Ammon's horn (tissue), 1 donor: ENCODE measurements at regions not wholly inside any gene's neighbourhood (a gene's known extent, or its start where the extent isn't known, plus 50 kb on each side); places are given as distances from the start of the nearest gene placed in this dataset.

Experiments used
- DNase-seq: peaks from one replicate; pipeline ENCODE4 v3.0.0-alpha.2; 2016; ENCODE audit warnings: low spot score

DNA sequence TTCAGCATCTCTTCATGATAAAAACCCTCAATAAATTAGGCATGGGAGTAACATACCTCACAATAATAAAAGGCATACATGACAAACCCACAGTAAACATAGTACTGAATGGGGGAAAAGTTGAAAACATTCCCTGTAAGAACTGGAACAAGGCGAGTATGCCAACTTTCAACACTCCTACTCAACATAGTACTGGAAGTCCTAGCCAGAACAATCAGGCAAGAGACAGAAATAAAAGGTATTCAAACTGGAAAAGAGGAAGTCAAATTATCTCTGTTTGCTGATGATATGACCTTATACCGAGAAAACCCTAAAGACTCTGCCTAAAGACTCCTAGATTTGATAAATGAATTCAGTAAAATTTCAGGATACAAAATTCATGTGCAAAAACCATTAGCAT, 167.6 kb downstream of the TMEM38B start:
- DNase-seq: no peak

DNA sequence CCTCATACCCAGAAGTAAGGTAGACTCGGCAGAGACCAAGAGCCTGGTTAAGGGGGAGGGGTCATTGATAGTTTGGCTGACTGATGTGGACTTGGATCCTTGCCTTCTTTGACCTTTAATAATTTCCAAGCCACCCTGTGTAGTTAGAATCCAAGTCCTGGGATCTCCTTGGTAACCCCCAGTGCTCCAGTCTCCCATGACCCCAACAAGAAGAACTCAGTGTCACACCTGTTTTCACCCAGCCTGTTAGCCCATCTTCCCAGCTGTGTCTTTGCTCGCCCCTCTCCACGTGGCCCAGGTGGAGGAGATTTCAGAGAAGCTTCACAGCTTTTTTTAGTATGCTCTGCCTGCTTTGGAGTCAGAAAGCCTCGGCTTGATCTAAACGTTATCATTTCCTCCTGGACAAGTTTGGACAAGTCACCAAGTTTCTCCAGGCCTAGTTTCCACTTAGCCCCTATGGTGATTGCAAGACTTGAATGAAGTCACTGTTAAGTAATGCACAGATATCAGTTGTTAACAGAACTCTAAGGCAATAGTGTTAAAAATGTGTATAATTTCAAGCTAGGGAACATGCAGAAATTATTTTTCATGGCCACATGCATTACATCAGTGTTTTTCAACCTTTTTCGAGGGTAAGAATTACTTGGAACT, 170.0 kb downstream of the TMEM38B start:
- no peak for DNase-seq

DNA sequence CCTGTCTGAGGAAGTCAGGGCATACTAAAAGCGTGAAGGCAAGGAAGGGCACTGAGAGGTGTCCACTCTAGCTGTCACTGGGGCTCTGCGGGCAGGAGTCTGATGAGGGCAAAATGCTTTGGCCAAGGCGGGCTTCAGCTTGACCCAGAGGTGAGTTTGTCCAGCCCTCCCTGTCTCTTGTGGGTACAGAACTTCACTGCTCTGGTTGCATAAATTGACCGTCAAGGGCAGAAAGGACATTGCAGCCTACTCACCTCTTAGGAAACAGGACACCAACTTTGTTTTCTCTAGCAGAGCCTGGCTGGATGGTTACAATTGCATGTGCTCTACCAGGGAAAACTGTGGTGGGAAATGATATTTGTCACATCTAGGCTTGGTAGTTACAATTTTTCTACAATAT, 170.9 kb downstream of the TMEM38B start:
- DNase-seq: no peak

DNA sequence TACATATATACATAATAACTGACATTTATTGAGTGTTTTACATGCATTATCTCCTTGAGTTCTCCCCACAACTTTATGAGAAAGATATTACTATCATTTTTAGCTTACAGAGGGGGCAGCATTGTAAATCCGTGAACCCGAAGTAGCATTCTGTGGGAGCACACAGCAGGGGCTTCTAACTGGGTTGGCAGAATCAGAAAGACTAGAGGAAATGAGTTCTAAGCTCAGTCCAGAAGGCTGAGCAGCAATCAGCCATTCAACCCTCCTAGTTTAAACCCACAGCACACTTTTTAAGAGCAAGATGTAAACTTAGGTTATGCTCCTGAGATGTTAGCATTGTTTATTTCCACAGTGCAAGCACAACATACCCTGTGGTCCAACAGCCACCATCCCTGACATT, 177.2 kb downstream of the TMEM38B start:
- no peak for DNase-seq

DNA sequence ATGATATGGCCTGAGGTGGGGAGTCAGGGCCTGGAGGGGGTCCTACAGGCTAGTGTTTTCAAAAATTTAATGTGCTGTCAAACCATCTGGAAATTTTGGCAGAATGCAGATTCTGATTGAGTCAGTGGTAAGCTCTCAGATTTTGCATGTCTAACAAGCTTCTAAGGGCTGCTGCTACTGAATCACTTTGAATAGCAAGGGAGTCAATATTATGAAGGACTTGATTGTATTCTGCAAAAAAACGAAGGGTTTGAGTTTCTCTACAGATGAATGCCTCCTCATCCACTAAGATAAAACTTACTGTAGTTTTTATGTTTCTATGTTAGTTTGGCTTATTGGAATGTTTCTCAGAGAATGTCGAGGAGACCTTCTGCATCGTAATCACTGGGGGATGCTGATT, 179.5 kb downstream of the TMEM38B start:
- DNase-seq: no peak

DNA sequence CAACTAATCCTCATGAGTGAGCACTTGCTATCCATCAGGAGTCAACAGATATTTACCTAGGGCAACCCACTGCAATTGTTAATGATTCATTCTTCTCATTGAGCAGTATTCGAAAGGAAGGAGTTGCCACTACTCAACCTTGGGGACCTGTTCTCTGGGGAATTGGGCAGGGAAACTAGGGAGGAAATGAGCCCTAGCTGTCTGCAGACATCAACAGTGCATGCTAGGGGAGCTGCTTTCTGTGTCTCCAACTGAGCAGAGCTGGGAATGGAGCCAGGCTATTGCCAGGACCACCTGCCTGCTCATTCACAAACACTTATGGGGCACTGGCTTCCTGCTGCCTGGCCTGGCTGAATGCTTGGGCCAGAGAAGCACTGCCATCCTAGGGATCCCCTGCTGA, 183.4 kb downstream of the TMEM38B start:
- no peak for DNase-seq

DNA sequence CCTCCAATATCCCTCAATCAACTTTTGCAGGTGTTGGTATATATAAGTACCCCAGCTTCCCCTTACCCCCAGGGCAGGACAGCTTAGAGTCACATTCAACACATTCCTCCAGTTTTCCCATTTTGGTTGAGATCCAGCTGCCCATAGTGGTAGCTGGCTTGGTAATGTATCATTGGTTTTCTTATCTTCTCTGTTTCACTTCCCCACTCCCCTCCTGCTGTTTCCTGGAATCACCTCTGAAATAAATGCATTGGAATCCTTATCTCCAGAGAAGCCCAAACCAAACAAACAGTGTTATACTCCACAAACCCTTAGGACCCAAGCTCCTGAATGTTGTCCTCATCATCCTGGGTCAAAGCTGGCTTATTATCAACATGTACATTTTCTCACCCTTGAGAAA, 184.8 kb downstream of the TMEM38B start:
- no peak for DNase-seq

DNA sequence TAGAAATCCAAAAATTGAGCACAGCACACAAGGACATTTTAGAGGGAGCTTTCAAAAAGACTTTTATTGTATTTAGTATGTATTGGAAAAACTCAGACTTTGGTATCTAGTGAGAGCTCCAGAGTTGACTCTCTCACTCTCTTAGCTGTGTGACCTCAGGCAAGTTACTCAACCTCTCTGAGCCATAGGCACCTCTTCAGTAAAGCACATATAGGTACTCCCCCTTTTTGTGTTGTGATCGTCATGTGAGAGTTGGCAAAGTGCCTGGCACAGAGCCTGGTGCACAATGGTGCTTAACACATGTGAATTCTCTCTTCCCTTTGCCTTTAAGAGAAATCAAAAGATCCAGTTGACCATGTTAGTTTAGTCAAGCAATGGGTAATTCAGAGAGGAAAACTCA, 186.2 kb downstream of the TMEM38B start:
- DNase-seq: no peak

DNA sequence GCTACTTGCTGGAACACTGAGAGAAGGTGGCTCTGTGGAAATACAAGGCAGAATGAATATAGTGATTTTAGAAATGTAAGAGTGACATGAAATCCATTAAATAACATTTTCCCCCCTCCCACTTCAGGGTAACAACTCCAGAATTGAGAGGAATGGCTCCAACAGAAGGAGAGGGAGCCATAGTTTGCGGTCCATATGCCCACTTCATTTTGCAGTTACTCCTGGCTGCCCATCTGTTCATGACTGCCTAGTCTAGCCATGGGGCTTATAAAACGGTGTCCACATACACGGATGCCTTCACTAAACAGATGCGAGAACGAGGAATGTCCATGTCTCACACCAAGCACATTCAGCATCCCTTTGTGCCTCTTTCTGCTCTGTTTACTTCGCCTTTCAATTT, 186.7 kb downstream of the TMEM38B start:
- no peak for DNase-seq

DNA sequence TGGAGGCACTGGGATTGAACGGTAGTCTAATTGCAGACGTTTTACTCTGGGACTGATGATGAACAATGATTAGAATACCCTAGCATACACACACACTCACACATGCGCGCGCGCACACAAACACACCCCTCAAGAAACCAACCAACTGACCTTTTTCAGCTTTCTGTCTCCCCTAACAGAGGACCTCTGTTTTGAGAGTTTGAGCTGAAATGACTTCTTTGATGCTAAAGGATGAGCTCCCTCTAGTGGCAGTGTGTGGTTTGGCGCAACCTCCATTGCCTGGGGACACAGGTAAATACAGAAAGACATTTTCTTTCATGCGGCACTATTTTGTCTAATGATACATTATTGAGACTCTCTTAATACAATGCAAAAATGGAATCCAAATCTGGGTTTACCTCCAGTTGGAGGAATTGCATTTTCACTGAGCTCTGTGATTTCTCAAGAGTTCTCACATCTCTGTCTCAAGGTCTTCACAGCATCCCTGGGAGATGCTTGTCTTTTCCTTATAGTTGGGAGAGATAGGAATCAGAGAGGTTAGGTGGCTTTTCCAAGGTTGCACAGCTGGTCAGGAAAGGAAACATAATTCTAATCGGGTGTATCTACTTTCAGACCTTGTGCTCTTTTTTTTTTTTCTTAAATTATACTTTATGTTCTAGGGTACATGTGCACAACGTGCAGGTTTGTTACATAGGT, 187.5 kb downstream of the TMEM38B start:
- DNase-seq: peak; percentile 87

DNA sequence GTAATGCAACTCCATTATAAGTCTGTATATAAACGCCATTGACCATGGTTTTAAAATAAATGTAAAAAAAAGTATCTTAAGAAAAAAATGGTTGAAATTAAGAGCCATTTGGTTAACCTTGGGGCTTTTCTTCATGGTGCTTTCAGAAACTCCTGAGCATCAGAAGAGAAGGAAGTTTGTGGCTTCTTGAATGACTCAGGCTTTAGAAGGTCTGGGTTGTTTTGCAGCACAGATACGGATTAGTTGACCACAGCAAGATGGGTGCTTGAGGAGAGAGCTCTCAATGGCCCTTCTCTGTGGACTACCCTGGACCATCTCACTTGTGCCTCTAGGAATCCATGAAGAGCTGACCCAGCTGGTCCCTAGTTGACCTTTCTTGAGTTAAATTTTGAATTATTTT, 189.5 kb downstream of the TMEM38B start:
- no peak for DNase-seq

DNA sequence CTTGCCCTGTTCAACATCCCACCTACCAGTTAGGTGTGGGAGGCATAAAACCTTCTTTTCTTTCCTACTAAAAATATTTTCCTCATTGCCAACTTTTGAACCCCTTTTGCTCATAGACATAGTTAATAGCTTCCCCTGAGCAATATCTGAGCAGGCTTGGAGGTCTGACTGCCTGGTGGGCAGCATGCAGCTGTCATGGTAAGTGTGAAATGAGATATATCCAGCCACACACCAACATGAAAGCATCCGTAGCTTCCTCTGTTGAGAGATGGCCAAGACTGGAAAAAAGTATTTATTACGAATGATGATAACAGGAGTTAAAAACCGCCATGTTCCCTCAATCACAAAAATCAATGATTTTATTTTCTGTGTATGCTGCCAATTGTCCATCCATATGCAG, 190.1 kb downstream of the TMEM38B start:
- DNase-seq: no peak

DNA sequence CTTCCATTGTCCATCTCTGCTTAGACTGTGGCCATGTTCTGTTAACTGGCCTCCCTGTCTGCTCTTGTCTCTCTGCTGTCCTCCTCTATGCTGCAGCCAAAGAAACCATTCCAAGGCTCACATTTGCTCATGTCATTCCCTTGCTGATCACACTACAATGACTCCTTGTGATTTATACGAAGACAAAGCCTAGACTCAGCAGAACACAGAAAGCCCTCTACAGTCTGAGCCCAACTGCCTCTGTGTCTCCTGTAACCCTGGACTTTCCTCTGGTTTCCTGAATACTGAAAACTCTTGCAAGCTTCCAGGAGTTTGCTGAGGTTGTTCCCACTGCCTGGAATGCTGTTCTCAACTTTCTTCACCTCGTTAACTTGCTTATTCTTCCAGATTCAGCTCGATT, 191.8 kb downstream of the TMEM38B start:
- DNase-seq: peak; percentile 84

DNA sequence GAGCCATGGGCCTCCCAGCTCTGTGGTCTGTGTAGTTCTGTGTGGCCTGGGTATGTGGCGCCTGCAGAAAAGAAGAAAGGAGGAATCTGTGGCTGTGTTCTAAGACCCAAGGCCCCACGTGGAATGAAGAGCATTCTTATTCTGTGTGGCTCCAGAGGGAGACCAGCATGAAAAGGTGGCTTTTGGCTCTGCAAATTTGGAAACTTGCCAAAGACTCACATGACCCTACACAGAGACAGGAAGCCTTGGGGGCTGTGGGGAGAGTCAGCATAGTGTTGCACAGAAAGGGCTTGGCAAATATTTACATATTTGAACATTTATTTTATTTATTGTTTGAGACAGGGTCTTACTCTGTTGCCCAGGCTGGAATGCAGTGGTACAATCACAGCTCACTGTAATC, 193.3 kb downstream of the TMEM38B start:
- no peak for DNase-seq

DNA sequence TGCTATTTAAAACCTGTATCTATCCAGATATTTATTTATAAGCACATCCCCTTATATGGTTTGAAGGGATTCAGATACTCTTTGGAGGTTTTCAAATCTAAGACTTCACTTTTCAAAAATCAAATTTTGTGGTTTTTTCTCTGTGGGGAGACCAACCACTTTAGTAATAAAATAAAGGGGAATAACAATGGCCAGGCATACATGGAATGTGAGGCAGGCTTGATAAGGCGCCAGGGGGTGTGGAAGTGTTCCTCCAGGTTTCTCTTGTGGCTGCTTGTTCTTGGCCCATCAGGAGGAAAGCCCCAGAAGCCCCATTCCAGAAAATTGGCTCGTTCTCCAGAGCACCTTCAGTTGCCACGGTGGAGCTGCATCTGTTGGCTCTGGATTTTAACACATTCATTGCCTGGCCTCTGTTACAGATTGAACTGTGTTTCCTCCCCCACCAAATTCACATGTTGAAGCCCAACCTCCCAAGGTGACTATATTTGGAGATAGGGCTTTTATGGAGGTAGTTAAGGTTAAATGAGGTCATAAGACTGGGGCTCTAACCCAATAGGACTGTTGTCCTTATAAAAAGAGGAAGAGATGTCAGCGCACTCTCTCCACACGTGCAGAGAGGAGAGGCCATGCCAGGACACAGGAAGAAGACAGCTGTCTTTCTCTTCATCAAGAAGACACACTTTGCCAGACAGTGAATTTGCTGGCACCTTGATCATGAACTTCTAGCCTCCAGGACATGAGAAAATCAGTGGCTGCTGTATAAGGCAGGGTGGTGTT, 195.9 kb downstream of the TMEM38B start:
- DNase-seq: no peak

DNA sequence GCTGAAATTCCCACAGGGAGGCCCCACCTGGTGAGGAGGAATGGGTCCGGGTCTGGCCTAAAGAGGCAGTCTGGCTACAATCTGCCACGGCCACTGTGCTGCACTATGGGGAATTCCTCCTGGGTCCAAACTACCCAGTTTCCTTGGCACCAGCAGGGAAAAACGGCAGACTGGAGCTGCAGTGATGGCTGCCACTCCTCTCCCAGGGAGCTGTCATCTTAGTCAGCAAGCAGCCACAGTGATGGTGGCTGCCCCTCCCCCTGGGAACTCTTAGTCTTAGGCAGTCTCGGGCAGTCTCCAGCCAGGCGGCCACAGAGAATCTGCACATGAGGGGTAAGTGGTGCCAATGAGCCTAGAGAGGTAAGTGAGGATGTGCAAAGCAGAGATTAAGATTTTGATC, 205.8 kb downstream of the TMEM38B start:
- DNase-seq: no peak

DNA sequence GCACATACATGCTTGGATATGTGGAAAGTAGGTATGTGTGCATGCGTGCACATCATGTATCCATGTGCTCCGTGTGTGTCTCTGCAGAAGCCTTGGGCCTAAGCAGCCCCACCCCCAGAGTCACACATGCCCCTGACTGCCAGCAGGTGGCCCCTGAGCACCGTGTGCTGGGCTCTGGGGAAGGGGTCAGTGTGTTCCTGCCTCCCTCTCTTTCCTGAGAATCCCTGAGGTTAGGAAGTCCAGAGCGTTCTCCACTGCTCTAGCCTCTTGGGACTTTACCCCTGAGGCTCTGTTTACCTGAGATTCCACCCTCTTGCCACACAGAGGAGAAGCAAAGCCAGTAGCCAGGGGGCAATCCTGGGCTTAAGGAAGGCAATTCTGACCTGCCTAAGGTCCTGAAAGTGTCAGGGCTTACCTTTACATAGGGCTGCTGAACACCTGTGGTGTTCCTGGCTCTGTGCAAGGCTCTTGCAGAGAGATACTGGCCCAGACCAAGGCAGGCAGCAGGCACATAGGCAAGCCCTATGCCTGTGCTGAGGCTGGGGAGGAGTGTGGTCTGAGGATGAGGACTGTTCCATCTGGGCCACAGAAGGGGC, 207.3 kb downstream of the TMEM38B start:
- DNase-seq: peak; percentile 80

DNA sequence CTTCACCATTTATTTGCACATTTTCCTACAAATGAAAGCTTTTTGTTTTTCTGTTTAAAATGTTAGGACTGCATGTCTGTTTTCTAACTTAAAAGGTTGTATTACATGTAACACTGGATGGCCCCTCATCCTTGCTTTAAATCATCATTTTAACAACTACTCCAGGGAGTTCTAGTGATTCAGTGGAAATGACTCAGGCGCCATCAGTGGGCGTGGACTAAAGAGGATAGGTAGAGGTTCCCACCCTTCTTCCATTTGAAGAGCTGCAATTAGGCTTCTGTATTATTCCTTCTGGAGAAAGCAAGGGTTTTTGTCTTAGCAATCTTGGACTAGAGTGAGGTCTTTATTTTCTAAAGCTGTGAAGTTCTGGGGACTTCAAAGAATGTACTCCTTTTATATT, 213.7 kb downstream of the TMEM38B start:
- DNase-seq: no peak

DNA sequence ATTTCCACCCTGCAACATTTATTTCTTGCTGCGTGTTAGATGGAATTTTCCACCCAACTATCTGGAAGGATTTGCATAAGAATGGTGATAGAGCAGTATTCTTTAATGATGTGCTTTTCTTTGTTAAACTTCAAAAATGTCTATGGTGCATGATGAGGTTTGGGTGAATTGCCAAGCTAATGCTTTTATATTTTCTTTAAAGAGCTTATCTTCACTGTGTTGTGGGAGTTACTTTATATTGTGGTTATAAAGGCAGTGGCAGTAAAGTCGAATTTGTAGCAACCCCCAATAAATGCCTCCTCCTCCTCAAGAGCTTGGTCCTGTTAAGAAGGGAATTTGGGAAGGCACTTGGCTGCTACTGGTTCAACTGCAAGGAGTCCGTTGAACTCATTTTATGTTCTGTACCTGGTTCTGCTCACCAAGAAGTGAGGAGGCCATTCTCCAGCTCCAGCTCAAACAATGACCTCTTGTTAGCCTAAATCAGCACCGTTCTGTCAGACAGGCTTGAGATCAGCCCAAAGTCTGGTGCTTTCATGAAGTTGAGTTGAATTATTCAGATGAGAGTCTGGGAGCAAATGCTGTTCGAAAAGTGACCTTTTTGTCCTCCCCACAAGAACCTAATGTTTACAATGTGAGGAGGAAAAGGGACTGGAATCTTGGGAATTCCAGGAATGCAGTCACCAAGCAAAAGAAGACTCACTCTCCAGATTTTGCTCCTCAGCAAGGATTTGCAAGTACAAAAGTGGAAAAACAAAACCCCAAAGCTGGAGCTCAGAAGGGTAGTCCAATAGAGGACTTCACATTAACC, 217.0 kb downstream of the TMEM38B start:
- DNase-seq: peak; percentile 12

DNA sequence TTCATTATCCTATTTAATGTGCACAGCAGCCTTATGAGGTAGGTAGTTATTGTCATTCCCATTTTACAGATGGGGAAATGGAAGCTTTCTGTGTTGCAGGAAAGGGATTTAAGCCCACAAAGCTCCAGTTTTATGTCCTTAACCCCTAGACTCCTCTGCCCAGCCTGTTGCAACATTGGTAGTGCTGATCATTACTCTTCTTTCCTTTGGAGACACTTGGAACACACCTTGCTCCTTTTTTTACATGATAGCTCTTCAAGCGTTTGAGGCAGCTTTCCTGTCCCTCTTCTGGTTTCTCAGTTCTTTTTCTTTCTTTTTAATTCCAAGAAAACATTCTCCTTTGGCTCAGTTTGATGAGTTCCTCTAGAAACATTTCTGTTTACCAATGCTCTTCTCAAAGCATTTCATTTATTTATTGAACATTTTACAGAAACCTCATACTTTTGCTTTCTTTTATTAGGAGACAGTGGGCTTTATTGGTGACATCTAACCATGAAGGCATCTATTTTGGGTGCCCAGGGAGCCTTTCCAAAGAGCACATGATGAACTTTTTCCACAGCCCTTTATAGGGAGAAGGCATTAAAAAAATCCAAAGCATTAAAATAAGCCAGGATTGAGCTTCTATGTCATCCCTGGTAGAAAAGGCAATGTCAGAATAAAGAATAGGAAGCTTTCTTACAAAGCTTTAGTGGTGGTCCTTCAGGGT, 218.0 kb downstream of the TMEM38B start:
- DNase-seq: no peak

DNA sequence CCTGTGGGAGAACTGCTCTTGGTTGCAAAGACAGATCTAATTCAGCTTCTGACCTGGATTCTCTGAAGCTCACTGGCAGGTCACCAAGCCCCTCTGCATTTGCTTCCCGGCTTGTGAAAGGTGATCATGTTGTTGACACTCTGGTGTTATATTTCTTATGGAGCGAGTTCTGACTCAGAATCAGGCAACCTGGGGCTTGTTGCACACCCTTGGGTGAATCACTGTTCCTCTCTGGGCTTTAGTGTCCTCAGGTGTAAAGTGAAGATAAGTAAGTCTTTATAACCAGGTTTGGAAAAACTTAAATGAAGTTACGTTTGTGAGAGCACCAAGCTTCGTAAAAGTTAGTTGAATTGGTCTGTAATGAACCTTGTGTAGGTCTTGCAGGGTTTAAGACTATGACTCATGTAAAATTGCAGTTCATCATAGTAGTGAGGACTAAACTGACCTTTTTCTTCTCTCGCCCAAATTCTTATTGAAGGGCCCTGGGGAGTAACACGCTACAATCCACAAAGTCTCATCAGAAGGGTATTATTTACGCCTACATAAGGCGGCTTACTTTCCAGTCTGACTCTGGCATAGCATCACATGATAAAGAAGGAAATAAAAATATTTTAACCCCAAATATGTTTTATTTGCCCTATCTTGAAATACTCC, 218.6 kb downstream of the TMEM38B start:
- DNase-seq: no peak
